ENCODE measurements at regions not wholly inside any gene's neighbourhood (a gene's known extent, or its start where the extent isn't known, plus 50 kb on each side); places are given as distances from the start of the nearest gene placed in this dataset.
"Not testable (repeated sequence)": the region's sequence is repeated elsewhere in the genome, so short reads cannot be mapped to it uniquely, and the experiment has no call there.

GRCh38 chr6:163696311-163696710 is 281.8 kb downstream of the QKI start:
- TF ChIP-seq CTCF, POLR2AphosphoS5, POLR2A (IDR thresholded peaks at IDR 0.05): not testable (repeated sequence)
